PC-3 (cell line): ENCODE measurements at regions not wholly inside any gene's neighbourhood (a gene's known extent, or its start where the extent isn't known, plus 50 kb on each side); places are given as distances from the start of the nearest gene placed in this dataset.

ENCODE experiments used
- CTCF ChIP-seq: fragments of 300-600 bp; sonication (generic); conservative IDR thresholded peaks from 2 replicates; pipeline ENCODE4 v1.5.1; 2017; ENCODE audit warnings: antibody characterized with exemption, low read depth, mild to moderate bottlenecking, low read length
- EZH2 ChIP-seq: fragments of 300-600 bp; sonication (generic); IDR thresholded peaks from one replicate; pipeline ENCODE4 v1.6.1; 2017; ENCODE audit warnings: antibody characterized with exemption, mild to moderate bottlenecking, low read length; ENCODE audit not compliant: unreplicated experiment

- TF ChIP-seq CTCF (no peak), EZH2 (no peak)
Measured at GRCh38 chr16:51359141-51359955, 208.3 kb upstream of the SALL1 start.
